HEK293 (cell line): ENCODE measurements at regions not wholly inside any gene's neighbourhood (a gene's known extent, or its start where the extent isn't known, plus 50 kb on each side); places are given as distances from the start of the nearest gene placed in this dataset.

ENCODE experiments used
- GLIS1 ChIP-seq: fragments of 450-650 bp; formaldehyde crosslinking; IDR thresholded peaks from 2 replicates; pipeline ENCODE4 v1.5.1; 2016; ENCODE audit warnings: missing biosample characterization, missing genetic modification characterization
- TCF7L2 ChIP-seq: IDR thresholded peaks from 2 replicates; pipeline ENCODE4 v1.6.1; 2011; ENCODE audit warnings: low read depth, mild to moderate bottlenecking, inconsistent platforms, low read length, moderate library complexity, borderline replicate concordance
- ZBTB17 ChIP-seq: fragments of 450-650 bp; formaldehyde crosslinking; IDR thresholded peaks from 2 replicates; pipeline ENCODE4 v1.5.1; 2016; ENCODE audit warnings: missing biosample characterization, missing genetic modification characterization
- ZBTB21 ChIP-seq: fragments of 450-650 bp; formaldehyde crosslinking; IDR thresholded peaks from 2 replicates; pipeline ENCODE4 v1.5.1; 2017; ENCODE audit warnings: missing biosample characterization, missing genetic modification characterization
- ZBTB7A ChIP-seq: fragments of 450-650 bp; formaldehyde crosslinking; IDR thresholded peaks from 2 replicates; pipeline ENCODE4 v1.5.1; 2016; ENCODE audit warnings: low read depth, missing biosample characterization, missing genetic modification characterization
- ZNF140 ChIP-seq: fragments of 450-650 bp; formaldehyde crosslinking; IDR thresholded peaks from 2 replicates; pipeline ENCODE4 v1.5.1; 2016; ENCODE audit warnings: missing biosample characterization, missing genetic modification characterization
- ZNF155 ChIP-seq: fragments of 450-650 bp; formaldehyde crosslinking; IDR thresholded peaks from 2 replicates; pipeline ENCODE4 v1.5.1; 2016; ENCODE audit warnings: missing biosample characterization, missing genetic modification characterization
- ZNF266 ChIP-seq: fragments of 450-650 bp; formaldehyde crosslinking; IDR thresholded peaks from 2 replicates; pipeline ENCODE4 v1.5.1; 2016; ENCODE audit warnings: missing biosample characterization, missing genetic modification characterization, low read depth
- ZNF571 ChIP-seq: fragments of 450-650 bp; formaldehyde crosslinking; IDR thresholded peaks from 2 replicates; pipeline ENCODE4 v1.5.0; 2017; ENCODE audit warnings: missing biosample characterization, missing genetic modification characterization
- ZNF596 ChIP-seq: fragments of 450-650 bp; IDR thresholded peaks from 2 replicates; pipeline ENCODE4 v1.5.0; 2018; ENCODE audit warnings: missing biosample characterization, mild to moderate bottlenecking, missing genetic modification characterization, moderate library complexity
- ZNF610 ChIP-seq: fragments of 450-650 bp; formaldehyde crosslinking; IDR thresholded peaks from 2 replicates; pipeline ENCODE4 v1.5.1; 2016; ENCODE audit warnings: missing biosample characterization, missing genetic modification characterization, borderline replicate concordance
- ZNF626 ChIP-seq: fragments of 450-650 bp; sonication (Bioruptor Pico); formaldehyde crosslinking; IDR thresholded peaks from 2 replicates; pipeline ENCODE4 v1.5.1; 2018; ENCODE audit warnings: missing biosample characterization, missing genetic modification characterization, inconsistent platforms
- ZNF701 ChIP-seq: fragments of 450-650 bp; formaldehyde crosslinking; IDR thresholded peaks from 2 replicates; pipeline ENCODE4 v1.5.1; 2016; ENCODE audit warnings: missing biosample characterization, missing genetic modification characterization
- ZNF707 ChIP-seq: fragments of 450-650 bp; formaldehyde crosslinking; IDR thresholded peaks from 2 replicates; pipeline ENCODE4 v1.5.1; 2016; ENCODE audit warnings: missing biosample characterization, missing genetic modification characterization
- ZNF792 ChIP-seq: fragments of 450-650 bp; formaldehyde crosslinking; IDR thresholded peaks from 2 replicates; pipeline ENCODE4 v1.5.1; 2016; ENCODE audit warnings: missing biosample characterization, missing genetic modification characterization
- ZSCAN30 ChIP-seq: fragments of 450-650 bp; IDR thresholded peaks from 2 replicates; pipeline ENCODE4 v1.5.1; 2018; ENCODE audit warnings: missing biosample characterization, mild to moderate bottlenecking, missing genetic modification characterization, moderate library complexity
- TF ChIP-seq, protein P1 (sequence below): fragments of 450-650 bp; formaldehyde crosslinking; IDR thresholded peaks from 2 replicates; pipeline ENCODE4 v1.5.1; 2016; ENCODE audit warnings: missing biosample characterization, missing genetic modification characterization
- TF ChIP-seq, protein P2 (sequence below): fragments of 450-650 bp; formaldehyde crosslinking; IDR thresholded peaks from 2 replicates; pipeline ENCODE4 v1.5.1; 2016; ENCODE audit warnings: missing biosample characterization, missing genetic modification characterization
- TF ChIP-seq, protein P3 (sequence below): fragments of 450-650 bp; formaldehyde crosslinking; IDR thresholded peaks from 2 replicates; pipeline ENCODE4 v1.5.1; 2016; ENCODE audit warnings: missing biosample characterization, missing genetic modification characterization
- TF ChIP-seq, protein P4 (sequence below): fragments of 450-650 bp; IDR thresholded peaks from 2 replicates; pipeline ENCODE4 v1.5.1; 2018; ENCODE audit warnings: missing biosample characterization, mild to moderate bottlenecking, missing genetic modification characterization
- TF ChIP-seq, protein P5 (sequence below): fragments of 450-650 bp; formaldehyde crosslinking; conservative IDR thresholded peaks from 2 replicates; pipeline ENCODE4 v1.5.1; 2016; ENCODE audit warnings: low read depth, missing biosample characterization, missing genetic modification characterization
- TF ChIP-seq, protein P6 (sequence below): fragments of 450-650 bp; formaldehyde crosslinking; IDR thresholded peaks from 2 replicates; pipeline ENCODE4 v1.5.1; 2016; ENCODE audit warnings: missing biosample characterization, missing genetic modification characterization

DNA sequence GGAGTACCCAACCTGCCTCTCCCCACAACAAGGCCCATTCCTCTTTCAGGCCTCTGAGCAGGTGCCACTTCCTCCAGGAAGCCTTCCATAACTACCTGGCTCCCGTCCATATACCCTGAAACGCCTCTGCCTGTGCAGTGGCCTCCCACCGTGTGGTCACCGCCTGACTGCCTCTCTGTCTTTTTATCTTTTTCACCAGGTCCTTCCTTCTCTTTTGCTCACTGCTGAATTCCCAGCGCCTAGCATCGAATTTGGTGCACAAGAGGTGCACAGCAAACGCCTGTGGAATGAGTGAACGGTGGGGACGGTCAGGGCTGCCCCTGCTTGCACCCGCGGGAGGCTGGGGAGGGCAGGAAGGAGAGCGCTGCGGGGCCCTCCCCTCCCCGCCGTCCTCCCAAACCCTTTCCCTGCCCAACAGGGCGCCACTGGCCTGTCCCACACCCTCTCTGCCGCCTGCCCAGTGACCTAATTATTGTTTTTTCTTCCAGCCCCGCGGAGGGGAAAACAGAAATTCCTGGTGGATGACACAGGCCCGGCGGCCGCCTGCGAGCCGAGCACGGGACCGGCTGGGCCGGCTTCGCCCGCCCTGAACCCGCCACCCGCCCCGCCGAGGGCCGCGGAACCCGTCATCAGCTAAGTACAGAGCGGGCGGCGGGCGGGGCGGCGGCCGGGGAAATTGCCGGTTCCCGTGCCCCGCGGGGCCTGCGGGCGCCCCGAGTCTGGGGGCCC, 140.1 kb downstream of the SMAD6 start (continued):
- TF ChIP-seq, protein P1, sequence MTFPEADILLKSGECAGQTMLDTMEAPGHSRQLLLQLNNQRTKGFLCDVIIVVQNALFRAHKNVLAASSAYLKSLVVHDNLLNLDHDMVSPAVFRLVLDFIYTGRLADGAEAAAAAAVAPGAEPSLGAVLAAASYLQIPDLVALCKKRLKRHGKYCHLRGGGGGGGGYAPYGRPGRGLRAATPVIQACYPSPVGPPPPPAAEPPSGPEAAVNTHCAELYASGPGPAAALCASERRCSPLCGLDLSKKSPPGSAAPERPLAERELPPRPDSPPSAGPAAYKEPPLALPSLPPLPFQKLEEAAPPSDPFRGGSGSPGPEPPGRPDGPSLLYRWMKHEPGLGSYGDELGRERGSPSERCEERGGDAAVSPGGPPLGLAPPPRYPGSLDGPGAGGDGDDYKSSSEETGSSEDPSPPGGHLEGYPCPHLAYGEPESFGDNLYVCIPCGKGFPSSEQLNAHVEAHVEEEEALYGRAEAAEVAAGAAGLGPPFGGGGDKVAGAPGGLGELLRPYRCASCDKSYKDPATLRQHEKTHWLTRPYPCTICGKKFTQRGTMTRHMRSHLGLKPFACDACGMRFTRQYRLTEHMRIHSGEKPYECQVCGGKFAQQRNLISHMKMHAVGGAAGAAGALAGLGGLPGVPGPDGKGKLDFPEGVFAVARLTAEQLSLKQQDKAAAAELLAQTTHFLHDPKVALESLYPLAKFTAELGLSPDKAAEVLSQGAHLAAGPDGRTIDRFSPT (tag by site-specific recombination): peak; percentile 95
- TF ChIP-seq ZBTB21 (tag by site-specific recombination) (no peak; the same call in 1 of the 2 replicates), TCF7L2 (no peak), ZNF701 (no peak), ZNF610 (tag by site-specific recombination) (peak; percentile 68; the same call in 1 of the 2 replicates), GLIS1 (peak; percentile 87), ZNF626 (no peak), ZSCAN30 (tag by site-specific recombination) (peak; percentile 75; the same call in 1 of the 2 replicates), ZBTB7A (tag by site-specific recombination) (no peak; the same call in 1 of the 2 replicates), ZNF792 (tag by site-specific recombination) (no peak), ZNF140 (tag by site-specific recombination) (no peak), ZNF266 (tag by site-specific recombination) (no peak), ZBTB17 (tag by site-specific recombination) (peak; percentile 61; the same call in 1 of the 2 replicates), ZNF596 (tag by site-specific recombination) (no peak), ZNF155 (tag by site-specific recombination) (no peak), ZNF571 (no peak), ZNF707 (tag by site-specific recombination) (no peak)
- TF ChIP-seq, protein P2, sequence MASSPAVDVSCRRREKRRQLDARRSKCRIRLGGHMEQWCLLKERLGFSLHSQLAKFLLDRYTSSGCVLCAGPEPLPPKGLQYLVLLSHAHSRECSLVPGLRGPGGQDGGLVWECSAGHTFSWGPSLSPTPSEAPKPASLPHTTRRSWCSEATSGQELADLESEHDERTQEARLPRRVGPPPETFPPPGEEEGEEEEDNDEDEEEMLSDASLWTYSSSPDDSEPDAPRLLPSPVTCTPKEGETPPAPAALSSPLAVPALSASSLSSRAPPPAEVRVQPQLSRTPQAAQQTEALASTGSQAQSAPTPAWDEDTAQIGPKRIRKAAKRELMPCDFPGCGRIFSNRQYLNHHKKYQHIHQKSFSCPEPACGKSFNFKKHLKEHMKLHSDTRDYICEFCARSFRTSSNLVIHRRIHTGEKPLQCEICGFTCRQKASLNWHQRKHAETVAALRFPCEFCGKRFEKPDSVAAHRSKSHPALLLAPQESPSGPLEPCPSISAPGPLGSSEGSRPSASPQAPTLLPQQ (tag by site-specific recombination): peak; percentile 73
- TF ChIP-seq, protein P3, sequence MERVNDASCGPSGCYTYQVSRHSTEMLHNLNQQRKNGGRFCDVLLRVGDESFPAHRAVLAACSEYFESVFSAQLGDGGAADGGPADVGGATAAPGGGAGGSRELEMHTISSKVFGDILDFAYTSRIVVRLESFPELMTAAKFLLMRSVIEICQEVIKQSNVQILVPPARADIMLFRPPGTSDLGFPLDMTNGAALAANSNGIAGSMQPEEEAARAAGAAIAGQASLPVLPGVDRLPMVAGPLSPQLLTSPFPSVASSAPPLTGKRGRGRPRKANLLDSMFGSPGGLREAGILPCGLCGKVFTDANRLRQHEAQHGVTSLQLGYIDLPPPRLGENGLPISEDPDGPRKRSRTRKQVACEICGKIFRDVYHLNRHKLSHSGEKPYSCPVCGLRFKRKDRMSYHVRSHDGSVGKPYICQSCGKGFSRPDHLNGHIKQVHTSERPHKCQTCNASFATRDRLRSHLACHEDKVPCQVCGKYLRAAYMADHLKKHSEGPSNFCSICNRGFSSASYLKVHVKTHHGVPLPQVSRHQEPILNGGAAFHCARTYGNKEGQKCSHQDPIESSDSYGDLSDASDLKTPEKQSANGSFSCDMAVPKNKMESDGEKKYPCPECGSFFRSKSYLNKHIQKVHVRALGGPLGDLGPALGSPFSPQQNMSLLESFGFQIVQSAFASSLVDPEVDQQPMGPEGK (tag by site-specific recombination): peak; percentile 92
- TF ChIP-seq, protein P4, sequence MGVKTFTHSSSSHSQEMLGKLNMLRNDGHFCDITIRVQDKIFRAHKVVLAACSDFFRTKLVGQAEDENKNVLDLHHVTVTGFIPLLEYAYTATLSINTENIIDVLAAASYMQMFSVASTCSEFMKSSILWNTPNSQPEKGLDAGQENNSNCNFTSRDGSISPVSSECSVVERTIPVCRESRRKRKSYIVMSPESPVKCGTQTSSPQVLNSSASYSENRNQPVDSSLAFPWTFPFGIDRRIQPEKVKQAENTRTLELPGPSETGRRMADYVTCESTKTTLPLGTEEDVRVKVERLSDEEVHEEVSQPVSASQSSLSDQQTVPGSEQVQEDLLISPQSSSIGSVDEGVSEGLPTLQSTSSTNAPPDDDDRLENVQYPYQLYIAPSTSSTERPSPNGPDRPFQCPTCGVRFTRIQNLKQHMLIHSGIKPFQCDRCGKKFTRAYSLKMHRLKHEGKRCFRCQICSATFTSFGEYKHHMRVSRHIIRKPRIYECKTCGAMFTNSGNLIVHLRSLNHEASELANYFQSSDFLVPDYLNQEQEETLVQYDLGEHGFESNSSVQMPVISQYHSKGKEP: no peak; the same call in 1 of the 2 replicates
- TF ChIP-seq, protein P5, sequence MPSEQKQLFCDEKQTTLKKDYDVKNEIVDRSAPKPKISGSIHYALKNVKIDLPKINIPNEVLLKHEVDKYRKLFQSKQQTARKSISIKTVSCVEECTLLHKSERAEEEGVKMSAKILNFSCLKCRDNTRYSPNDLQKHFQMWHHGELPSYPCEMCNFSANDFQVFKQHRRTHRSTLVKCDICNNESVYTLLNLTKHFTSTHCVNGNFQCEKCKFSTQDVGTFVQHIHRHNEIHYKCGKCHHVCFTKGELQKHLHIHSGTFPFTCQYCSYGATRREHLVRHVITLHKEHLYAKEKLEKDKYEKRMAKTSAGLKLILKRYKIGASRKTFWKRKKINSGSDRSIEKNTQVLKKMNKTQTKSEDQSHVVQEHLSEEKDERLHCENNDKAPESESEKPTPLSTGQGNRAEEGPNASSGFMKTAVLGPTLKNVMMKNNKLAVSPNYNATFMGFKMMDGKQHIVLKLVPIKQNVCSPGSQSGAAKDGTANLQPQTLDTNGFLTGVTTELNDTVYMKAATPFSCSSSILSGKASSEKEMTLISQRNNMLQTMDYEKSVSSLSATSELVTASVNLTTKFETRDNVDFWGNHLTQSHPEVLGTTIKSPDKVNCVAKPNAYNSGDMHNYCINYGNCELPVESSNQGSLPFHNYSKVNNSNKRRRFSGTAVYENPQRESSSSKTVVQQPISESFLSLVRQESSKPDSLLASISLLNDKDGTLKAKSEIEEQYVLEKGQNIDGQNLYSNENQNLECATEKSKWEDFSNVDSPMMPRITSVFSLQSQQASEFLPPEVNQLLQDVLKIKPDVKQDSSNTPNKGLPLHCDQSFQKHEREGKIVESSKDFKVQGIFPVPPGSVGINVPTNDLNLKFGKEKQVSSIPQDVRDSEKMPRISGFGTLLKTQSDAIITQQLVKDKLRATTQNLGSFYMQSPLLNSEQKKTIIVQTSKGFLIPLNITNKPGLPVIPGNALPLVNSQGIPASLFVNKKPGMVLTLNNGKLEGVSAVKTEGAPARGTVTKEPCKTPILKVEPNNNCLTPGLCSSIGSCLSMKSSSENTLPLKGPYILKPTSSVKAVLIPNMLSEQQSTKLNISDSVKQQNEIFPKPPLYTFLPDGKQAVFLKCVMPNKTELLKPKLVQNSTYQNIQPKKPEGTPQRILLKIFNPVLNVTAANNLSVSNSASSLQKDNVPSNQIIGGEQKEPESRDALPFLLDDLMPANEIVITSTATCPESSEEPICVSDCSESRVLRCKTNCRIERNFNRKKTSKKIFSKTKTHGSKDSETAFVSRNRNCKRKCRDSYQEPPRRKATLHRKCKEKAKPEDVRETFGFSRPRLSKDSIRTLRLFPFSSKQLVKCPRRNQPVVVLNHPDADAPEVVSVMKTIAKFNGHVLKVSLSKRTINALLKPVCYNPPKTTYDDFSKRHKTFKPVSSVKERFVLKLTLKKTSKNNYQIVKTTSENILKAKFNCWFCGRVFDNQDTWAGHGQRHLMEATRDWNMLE: no peak
- TF ChIP-seq, protein P6, sequence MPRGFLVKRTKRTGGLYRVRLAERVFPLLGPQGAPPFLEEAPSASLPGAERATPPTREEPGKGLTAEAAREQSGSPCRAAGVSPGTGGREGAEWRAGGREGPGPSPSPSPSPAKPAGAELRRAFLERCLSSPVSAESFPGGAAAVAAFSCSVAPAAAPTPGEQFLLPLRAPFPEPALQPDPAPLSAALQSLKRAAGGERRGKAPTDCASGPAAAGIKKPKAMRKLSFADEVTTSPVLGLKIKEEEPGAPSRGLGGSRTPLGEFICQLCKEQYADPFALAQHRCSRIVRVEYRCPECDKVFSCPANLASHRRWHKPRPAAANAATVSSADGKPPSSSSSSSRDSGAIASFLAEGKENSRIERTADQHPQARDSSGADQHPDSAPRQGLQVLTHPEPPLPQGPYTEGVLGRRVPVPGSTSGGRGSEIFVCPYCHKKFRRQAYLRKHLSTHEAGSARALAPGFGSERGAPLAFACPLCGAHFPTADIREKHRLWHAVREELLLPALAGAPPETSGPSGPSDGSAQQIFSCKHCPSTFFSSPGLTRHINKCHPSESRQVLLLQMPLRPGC: 0 out of 2 replicates have a peak, but pooled peaks have one; percentile 7
